ENCODE measurements at regions not wholly inside any gene's neighbourhood (a gene's known extent, or its start where the extent isn't known, plus 50 kb on each side); places are given as distances from the start of the nearest gene placed in this dataset.

DNA sequence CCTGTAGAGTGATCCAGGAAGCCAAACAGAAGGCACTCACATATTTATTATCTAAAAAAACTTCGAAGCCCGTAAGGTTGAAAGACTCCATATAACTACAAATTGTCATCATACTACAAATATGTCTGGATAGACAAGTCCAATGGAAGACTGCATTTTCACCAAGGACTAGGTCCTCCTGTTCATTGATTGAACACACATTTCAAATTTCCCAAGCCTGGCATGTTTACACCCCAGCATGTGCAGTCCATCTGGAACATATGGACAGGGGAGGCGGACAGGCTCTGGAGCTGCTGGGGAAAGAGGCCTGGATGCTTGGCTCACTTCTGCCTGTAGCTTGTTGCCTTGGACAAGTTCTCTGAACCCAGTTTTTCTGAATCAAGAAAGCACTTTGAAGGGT, 378.7 kb downstream of the ENC1 start:
- DNase-seq (ENCODE audit: low spot score): no peak
- TF ChIP-seq, protein P1, sequence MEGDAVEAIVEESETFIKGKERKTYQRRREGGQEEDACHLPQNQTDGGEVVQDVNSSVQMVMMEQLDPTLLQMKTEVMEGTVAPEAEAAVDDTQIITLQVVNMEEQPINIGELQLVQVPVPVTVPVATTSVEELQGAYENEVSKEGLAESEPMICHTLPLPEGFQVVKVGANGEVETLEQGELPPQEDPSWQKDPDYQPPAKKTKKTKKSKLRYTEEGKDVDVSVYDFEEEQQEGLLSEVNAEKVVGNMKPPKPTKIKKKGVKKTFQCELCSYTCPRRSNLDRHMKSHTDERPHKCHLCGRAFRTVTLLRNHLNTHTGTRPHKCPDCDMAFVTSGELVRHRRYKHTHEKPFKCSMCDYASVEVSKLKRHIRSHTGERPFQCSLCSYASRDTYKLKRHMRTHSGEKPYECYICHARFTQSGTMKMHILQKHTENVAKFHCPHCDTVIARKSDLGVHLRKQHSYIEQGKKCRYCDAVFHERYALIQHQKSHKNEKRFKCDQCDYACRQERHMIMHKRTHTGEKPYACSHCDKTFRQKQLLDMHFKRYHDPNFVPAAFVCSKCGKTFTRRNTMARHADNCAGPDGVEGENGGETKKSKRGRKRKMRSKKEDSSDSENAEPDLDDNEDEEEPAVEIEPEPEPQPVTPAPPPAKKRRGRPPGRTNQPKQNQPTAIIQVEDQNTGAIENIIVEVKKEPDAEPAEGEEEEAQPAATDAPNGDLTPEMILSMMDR (IDR thresholded peaks at IDR 0.05; ENCODE audit: extremely low read depth, missing control alignments): no peak

DNA sequence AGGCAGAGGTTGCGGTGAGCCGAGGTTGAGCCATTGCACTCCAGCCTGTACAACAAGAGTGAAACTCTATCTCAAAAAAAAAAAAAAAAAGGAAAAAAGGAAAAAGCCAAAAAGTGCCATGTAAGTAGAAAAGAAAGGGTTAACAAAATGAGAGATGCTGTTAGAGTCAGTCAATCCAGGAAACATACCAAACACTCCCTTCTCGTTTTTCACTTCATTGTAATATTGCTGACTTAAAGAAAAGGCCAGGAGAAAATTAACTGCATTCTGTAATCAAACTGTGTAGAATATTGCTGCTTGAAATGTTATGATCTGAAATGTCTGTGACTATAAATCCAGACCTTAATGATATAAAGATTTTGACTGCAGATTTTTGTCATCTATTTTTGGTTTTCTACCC, 379.1 kb downstream of the ENC1 start:
- TF ChIP-seq, protein P1 (IDR thresholded peaks at IDR 0.05; ENCODE audit: extremely low read depth, missing control alignments): no peak
- no peak for DNase-seq (ENCODE audit: low spot score)

DNA sequence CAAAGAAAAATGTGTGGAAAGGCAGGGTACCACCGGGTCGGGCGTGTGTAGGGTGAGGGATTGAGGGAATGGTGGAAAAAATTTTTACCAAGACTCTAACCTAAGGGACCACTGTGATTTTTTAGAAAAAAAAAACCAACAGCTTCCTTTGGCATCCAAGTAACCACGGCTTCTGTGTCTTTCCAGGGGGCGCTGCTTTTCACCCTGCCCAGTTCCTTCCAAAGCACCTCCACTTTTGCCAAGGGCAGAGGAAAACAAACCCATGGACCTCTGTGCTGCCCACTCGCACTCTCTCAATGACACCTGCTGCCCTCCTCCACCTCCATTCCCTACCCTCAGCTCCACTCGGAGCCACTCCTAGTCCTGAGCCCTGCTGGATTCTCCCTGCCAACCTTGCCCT, 381.0 kb downstream of the ENC1 start:
- TF ChIP-seq, protein P1 (IDR thresholded peaks at IDR 0.05; ENCODE audit: extremely low read depth, missing control alignments): no peak
- DNase-seq (ENCODE audit: low spot score): no peak

DNA sequence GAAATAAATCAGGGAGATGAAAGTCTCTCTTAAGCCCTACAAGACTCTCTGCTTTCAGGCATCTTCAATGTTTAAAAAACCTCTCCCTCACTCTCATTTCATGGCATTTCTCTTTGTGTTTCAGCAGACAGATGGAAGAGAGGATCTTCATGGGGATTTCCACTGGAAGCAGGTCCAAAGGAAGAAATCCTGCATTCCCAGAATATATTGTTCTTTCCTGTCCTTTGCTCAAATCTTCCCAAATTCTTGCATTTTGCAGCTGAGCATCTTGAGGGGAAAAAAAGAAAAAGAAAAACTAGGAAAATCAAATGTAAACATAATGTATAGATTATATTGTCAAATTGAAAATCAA, 382.2 kb downstream of the ENC1 start:
- no peak for DNase-seq (ENCODE audit: low spot score)
- TF ChIP-seq, protein P1 (IDR thresholded peaks at IDR 0.05; ENCODE audit: extremely low read depth, missing control alignments): no peak

DNA sequence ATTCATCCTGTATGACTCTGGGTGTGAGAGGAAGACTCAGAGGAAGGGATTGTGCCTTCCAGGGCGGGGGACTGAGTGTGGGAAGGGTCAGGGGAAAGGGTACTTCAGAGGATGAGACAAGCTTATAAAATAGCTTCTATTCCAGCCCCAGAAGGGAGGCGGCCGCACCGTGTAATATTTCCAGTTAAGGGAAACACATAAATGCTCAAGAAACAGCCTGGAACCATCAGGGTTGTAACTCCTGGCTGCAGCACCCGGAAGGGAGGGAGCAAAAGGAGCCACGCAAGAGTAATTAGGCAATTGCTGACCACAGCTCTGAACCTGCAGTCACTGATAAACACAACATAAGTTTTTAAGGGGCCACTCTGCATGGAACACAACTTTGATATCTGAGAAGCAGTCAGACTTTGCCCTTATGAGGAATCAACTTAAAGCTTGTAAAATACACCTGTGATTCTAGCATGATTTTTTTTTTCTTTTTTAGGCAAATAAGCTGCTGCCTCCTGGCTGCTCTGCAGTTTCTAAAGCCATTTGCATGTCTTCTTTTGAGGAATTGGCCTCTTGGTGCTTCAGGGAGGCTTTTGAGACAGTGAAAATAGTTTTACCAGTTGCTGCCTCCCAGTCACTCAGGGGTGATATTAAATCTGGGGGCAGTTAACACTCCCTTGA, 382.7 kb downstream of the ENC1 start:
- TF ChIP-seq, protein P1 (IDR thresholded peaks at IDR 0.05; ENCODE audit: extremely low read depth, missing control alignments): no peak
- no peak for DNase-seq (ENCODE audit: low spot score)

DNA sequence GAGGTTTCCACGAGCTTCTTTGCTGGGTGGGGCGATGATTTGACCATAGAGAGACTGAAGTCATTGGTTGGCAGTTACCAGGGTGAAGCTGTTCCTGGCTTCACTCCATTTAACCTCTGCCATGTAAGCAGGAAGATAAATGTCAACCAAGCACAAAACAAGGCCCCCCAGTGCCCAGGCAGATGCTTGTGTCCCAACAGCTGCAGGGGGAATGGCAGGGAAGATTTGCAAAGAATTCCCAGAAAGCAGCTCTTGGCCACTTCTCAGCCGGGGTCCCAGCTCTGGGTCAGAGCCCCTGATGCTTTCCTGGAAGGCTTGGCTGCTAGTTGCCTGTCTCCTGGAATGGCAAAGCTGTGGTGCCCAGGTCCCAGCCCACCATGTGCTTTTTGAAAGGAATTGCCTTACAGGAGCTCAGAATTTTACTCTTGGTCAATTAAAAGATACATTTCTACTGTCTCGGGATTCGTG, 383.4 kb downstream of the ENC1 start:
- DNase-seq (ENCODE audit: low spot score): no peak
- TF ChIP-seq, protein P1 (IDR thresholded peaks at IDR 0.05; ENCODE audit: extremely low read depth, missing control alignments): no peak

DNA sequence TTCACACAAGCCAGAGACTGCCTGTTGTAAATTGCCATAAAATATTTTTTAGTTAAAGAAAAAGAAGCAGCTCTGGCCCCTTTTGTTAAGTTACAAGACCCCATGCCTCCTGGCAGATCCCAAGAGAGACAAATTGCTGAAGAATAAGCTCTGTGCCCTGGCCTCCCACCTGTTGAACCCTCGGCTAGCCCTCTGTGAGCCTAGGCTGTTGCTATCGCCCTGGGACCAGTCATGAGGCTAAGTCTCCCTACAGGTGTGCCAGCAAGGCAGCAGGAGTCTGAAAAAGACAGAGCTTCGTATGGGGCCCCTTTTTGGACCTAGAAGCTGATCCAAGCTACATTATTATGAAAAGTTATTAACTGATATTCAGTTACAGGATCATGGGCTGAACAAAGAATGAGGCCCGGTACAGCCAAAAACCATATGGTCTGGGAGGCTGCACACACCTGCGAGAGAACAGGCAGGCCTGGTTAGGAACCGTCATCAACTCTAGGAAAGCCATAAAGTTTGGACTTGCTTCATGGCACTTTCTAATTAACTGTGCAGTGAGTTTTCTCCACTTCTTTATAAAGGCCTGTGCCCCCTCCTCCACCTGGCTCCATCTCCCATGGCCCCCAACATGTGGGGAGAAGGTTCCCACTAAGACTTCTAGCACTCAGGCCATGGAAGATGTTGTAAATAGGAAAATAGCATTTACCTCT, 384.7 kb downstream of the ENC1 start:
- no peak for DNase-seq (ENCODE audit: low spot score)
- TF ChIP-seq, protein P1 (IDR thresholded peaks at IDR 0.05; ENCODE audit: extremely low read depth, missing control alignments): no peak

Measured in GM20000 (cell line).